ENCODE measurements at regions not wholly inside any gene's neighbourhood (a gene's known extent, or its start where the extent isn't known, plus 50 kb on each side); places are given as distances from the start of the nearest gene placed in this dataset.
A peak's percentile ranks its signal among the peaks of the same experiment; 100 is the strongest.

DNA sequence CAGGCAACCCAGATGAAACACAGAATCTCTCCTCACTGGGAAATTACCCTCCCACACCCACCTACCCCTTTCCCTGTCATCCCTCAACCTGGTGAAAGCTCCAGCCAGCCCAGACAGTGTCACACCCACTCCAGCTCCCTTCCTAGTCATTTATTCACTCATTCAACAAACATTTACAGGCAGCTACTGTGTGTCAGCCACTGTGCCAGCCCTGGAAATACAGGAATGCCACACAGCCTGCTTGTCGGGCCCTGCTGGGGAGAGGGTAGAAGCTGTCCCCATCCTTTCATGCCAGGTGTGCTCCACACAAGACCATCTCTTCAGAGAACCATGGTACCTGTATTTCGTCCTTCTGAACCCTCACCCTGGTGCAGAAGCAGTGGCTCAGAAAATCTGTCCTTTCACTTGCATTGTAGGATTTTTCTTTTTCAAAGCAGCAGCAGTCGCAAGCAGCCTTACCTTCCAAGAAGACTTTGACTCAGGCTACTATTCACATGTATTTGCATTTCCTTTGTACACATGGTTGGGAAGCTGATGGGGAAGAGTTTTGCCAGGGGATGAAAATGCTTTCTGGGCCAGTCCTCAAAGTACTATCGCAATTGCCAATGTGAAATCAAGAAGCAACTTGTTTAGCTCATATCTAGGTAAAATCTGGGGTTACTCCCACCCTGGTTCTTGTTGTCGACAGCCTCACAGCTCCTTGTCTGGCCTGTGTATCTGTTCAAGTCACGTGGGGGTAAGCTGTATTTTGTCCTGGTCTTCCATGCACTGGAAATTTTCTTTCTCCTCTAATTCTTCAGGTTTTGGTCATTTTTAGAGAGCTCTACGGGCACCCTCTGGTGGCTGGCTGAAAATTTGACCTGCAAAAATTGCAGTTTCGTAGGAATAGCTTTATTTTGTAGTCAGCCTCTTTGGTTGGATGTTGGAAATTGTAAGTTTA is 147.4 kb upstream of the EGLN3 start:
- TF ChIP-seq CTCF (IDR thresholded peaks at IDR 0.05; ENCODE audit: borderline replicate concordance, insufficient read depth, low read depth, low read length) = peak; percentile 45; the same call in 1 of the 2 replicates
- H3K4me3 ChIP-seq (ENCODE audit: low read depth, low read length) = no peak overlapping the region

- TF ChIP-seq CTCF (IDR thresholded peaks at IDR 0.05; ENCODE audit: borderline replicate concordance, insufficient read depth, low read depth, low read length) = no peak
- H3K4me3 ChIP-seq (ENCODE audit: low read depth, low read length) = no peak overlapping the region
Observed at GRCh38 chr14:34097644-34098043, 146.8 kb upstream of the EGLN3 start.

GRCh38 chr14:34094384-34094783 is 143.5 kb upstream of the EGLN3 start:
- no peak overlapping the region for H3K4me3 ChIP-seq (ENCODE audit: low read depth, low read length)

DNA sequence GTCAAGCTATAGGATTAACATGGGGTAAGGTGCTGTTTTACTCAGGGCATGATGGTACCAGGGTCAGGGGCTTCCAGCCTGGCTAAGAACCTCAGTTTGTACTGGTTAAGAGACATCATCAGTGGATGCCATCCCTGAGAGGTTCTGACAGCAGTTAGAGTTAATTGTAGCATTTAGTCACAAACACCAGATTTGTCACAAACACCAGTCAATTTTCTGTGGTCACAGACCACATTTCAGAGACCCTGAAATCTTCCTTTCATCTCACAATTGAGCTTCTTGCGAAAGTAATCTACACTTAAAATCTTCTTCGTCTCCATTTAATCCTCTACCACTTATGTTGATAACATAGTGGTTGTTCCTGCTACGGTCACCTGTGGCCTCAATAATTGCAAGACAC is 143.0 kb upstream of the EGLN3 start:
- no peak for TF ChIP-seq CTCF (IDR thresholded peaks at IDR 0.05; ENCODE audit: borderline replicate concordance, insufficient read depth, low read depth, low read length)
- no peak overlapping the region for H3K4me3 ChIP-seq (ENCODE audit: low read depth, low read length)

More at GRCh38 chr14:34094384-34094783, 143.5 kb upstream of the EGLN3 start:
- TF ChIP-seq CTCF (IDR thresholded peaks at IDR 0.05; ENCODE audit: borderline replicate concordance, insufficient read depth, low read depth, low read length) = no peak

DNA sequence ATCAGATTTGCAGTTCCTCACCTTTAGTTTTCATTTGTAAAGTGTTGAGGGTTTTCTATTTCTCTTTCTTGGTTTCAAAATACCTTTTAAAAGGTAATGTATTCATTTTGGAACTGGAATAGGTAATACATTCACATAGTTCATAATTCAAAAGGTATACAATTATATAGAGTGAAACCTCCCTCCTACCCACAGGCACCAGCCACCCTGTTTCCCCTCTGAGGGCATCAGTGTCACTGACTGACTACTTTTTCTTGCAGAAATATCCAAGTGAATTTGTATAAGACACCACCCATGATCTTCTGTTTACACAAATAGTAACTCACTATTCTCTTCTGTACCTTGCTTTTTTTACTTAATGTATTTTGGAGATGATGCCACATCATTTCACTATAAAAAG is 139.6 kb upstream of the EGLN3 start:
- H3K4me3 ChIP-seq (ENCODE audit: low read depth, low read length) = no peak overlapping the region
- TF ChIP-seq CTCF (IDR thresholded peaks at IDR 0.05; ENCODE audit: borderline replicate concordance, insufficient read depth, low read depth, low read length) = no peak

- no peak overlapping the region for H3K4me3 ChIP-seq (ENCODE audit: low read depth, low read length)
- TF ChIP-seq CTCF (IDR thresholded peaks at IDR 0.05; ENCODE audit: borderline replicate concordance, insufficient read depth, low read depth, low read length) = no peak
Observed at GRCh38 chr14:34088914-34089313, 138.0 kb upstream of the EGLN3 start.

DNA sequence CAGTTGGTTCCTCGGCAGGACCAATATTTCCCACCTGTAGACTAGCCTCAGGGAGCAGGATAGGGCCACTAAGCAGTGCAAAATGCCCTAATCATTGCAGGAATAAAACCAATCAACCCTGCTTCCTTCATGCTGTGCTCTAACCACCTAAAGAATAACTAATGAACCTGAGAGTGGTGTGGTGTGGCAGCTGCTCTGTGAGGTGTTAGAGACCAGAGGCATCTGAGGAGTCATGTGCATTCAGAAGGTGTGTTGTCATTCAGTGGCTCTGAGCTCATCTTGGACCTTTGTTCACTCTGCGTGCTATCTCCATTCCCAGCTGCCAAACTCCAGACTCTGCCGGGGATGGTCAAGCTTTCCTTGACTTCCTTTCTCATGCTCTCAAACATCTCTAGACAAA is 136.7 kb upstream of the EGLN3 start:
- TF ChIP-seq CTCF (IDR thresholded peaks at IDR 0.05; ENCODE audit: borderline replicate concordance, insufficient read depth, low read depth, low read length) = no peak
- no peak overlapping the region for H3K4me3 ChIP-seq (ENCODE audit: low read depth, low read length)
